Endothelial cell of umbilical vein (primary cell): ENCODE measurements at regions not wholly inside any gene's neighbourhood (a gene's known extent, or its start where the extent isn't known, plus 50 kb on each side); places are given as distances from the start of the nearest gene placed in this dataset.

Source experiments
- BruUV-seq: library from RNA; stranded (reverse); fragments of 400-500 nt; replicated peaks from 2 replicates; lab custom pipeline; 2021; lab: Mats Ljungman, UMichigan
- CTCF ChIA-PET: fragments of 300-600, 350-600 bp; sonication (Branson Sonifier 250); formaldehyde crosslinking; loops from one replicate; lab custom pipeline; 2021; ENCODE audit warnings: antibody characterized with exemption, inconsistent platforms; lab: Charles Lee
- POLR2A ChIA-PET: fragments of 300-600, 350-600 bp; sonication (Branson Sonifier 250); formaldehyde crosslinking; loops from one replicate; lab custom pipeline; 2021; ENCODE audit warnings: antibody characterized with exemption, inconsistent platforms; lab: Charles Lee
- DNase-seq: peaks from one replicate; pipeline ENCODE4 v3.0.0-alpha.2; 2011; ENCODE audit warnings: low read depth, low spot score
- FAIRE-seq: peaks from 2 replicates; lab custom pipeline; 2011; peaks lifted over from hg19 to GRCh38; lab: Jason Lieb, UNC
- H2AFZ ChIP-seq: 2 replicates; pipeline ENCODE4 v1.6.0; 2012; ENCODE audit warnings: low read depth, low read length, control low read depth, inconsistent platforms
- H3K27ac ChIP-seq: 2 replicates; pipeline ENCODE4 v1.5.1; 2011; ENCODE audit warnings: low read depth, mild to moderate bottlenecking, control low read depth, low read length, moderate library complexity; ENCODE audit not compliant: insufficient read depth
- H3K27me3 ChIP-seq, 2 experiments: 2 replicates each; pipeline versions ENCODE4 v1.6.0 to v1.6.1; 2011; ENCODE audit warnings: low read length in 2 of 2, mixed read lengths in 1 of 2; ENCODE audit not compliant: control insufficient read depth in 2 of 2, insufficient read depth in 2 of 2
- H3K36me3 ChIP-seq, 2 experiments: 2 replicates in 1 of 2; 3 replicates in 1 of 2; pipeline ENCODE4 v1.5.1; 2011; ENCODE audit warnings: low read length in 2 of 2, mild to moderate bottlenecking in 1 of 2, moderate library complexity in 1 of 2; ENCODE audit not compliant: control insufficient read depth in 2 of 2, insufficient read depth in 2 of 2; ENCODE audit errors: extremely low read depth in 1 of 2
- H3K4me1 ChIP-seq: 3 replicates; pipeline ENCODE4 v1.5.1; 2011; ENCODE audit warnings: mild to moderate bottlenecking, low read length; ENCODE audit not compliant: control insufficient read depth, insufficient read depth; ENCODE audit errors: extremely low read depth
- H3K4me2 ChIP-seq: 2 replicates; pipeline ENCODE4 v1.6.1; 2011; ENCODE audit warnings: low read length, control low read depth, mixed read lengths; ENCODE audit not compliant: insufficient read depth
- H3K4me3 ChIP-seq, 3 experiments: fragments of 200-600 bp in 1 of 3; sonication (generic), shearing (Covaris generic) in 1 of 3; replicated peaks in 1 of 3; 2 replicates each; pipeline ENCODE4 v1.5.1; 2011 to 2016; ENCODE audit warnings: control low read depth in 3 of 3, low read length in 3 of 3, mild to moderate bottlenecking in 2 of 3, inconsistent platforms in 1 of 3, low read depth in 1 of 3, moderate library complexity in 1 of 3; ENCODE audit not compliant: insufficient read depth in 1 of 3
- H3K79me2 ChIP-seq: 2 replicates; pipeline ENCODE4 v1.6.0; 2012; ENCODE audit warnings: low read length, inconsistent platforms; ENCODE audit not compliant: control insufficient read depth, insufficient read depth
- H3K9ac ChIP-seq: replicated peaks from 2 replicates; pipeline ENCODE3; 2011; ENCODE audit warnings: low read length, control low read depth; ENCODE audit not compliant: insufficient read depth; ENCODE audit errors: extremely low read depth
- H3K9me1 ChIP-seq: replicated peaks from 3 replicates; pipeline ENCODE4 v1.6.0; 2011; ENCODE audit warnings: mild to moderate bottlenecking, low read length; ENCODE audit not compliant: control insufficient read depth, insufficient read depth; ENCODE audit errors: extremely low read depth
- H3K9me3 ChIP-seq: replicated peaks from 2 replicates; pipeline ENCODE4 v1.5.1; 2012; ENCODE audit warnings: low read length, inconsistent platforms; ENCODE audit not compliant: control insufficient read depth, insufficient read depth
- H4K20me1 ChIP-seq: replicated peaks from 2 replicates; pipeline ENCODE3; 2011; ENCODE audit warnings: mild to moderate bottlenecking, low read length; ENCODE audit not compliant: control insufficient read depth, insufficient read depth; ENCODE audit errors: extremely low read depth
- CTCF ChIP-seq, 2 donors: IDR thresholded peaks; 1 replicate in 1 of 2; 2 replicates in 1 of 2; pipeline ENCODE4 v1.5.1; 2011; ENCODE audit warnings: low read length in 2 of 2, mild to moderate bottlenecking in 2 of 2, moderate library complexity in 2 of 2, control low read depth in 1 of 2, inconsistent platforms in 1 of 2, low read depth in 1 of 2; ENCODE audit not compliant: insufficient read depth in 1 of 2; ENCODE audit errors: extremely low read depth in 1 of 2
- EZH2 ChIP-seq: IDR thresholded peaks from 2 replicates; pipeline ENCODE4 v1.6.1; 2012; ENCODE audit warnings: borderline replicate concordance, low read depth, mild to moderate bottlenecking, moderate library complexity, low read length, inconsistent platforms; ENCODE audit not compliant: severe bottlenecking
- FOS ChIP-seq: IDR thresholded peaks from 2 replicates; pipeline ENCODE4 v1.6.1; 2011; ENCODE audit warnings: mild to moderate bottlenecking, low read length, moderate library complexity, borderline replicate concordance; ENCODE audit not compliant: insufficient read depth
- POLR2AphosphoS5 ChIP-seq: IDR thresholded peaks from 2 replicates; pipeline ENCODE4 v1.6.1; 2012; ENCODE audit warnings: low read depth, mild to moderate bottlenecking, control low read depth, low read length, moderate library complexity; ENCODE audit not compliant: insufficient read depth
- dilution Hi-C: fragments of 300-500 bp; cut with MboI; formaldehyde crosslinking; loops from one replicate; pipeline ENCODE4 v1.15.0; 2019; ENCODE audit warnings: low sequenced_read_pairs; ENCODE audit not compliant: extremely low pct_ligation_motif_present
- intact Hi-C: fragments of 100-400 bp; cut with micrococcal nuclease; formaldehyde crosslinking; loops from one replicate; pipeline ENCODE4 v1.10.0; 2022

- peaks cover 3% of the 10 kb centered on the region for H3K4me1 ChIP-seq
- intact Hi-C loops (no loop called here), dilution Hi-C loops (no loop called here)
- H3K36me3 ChIP-seq: no peaks in the 10 kb centered on the region
- no peak overlapping the region for H3K4me2 ChIP-seq
- H3K27ac ChIP-seq: no peak overlapping the region
- no peaks in the 10 kb centered on the region for H3K9me1 ChIP-seq
- POLR2A ChIA-PET: no interaction called here
- no peaks in the 10 kb centered on the region for H3K9me3 ChIP-seq
- CTCF ChIA-PET: interaction anchor here (1.4 kb wide), 1 partner anchor 347 kb away, joined by 3 read pairs; no protein-coding TSS in a partner anchor
- no peak for TF ChIP-seq POLR2AphosphoS5
- no peaks in the 10 kb centered on the region for H3K79me2 ChIP-seq
- no peak overlapping the region for H3K9ac ChIP-seq
- H2AFZ ChIP-seq: no peak overlapping the region
- no peak for DNase-seq
- no peak overlapping the region for H3K4me3 ChIP-seq
- no peaks in the 10 kb centered on the region for H4K20me1 ChIP-seq
- no peaks in the 10 kb centered on the region for H3K27me3 ChIP-seq
- no TSS peak for BruUV-seq
- FAIRE-seq: no peak
Measured at GRCh38 chr3:152177757-152178156, 91.0 kb upstream of the MBNL1 start.

- TF ChIP-seq FOS: no peak
- peak; percentile 53 to 63 for TF ChIP-seq CTCF (IDR thresholded peaks at IDR 0.05; ENCODE audit: extremely low read depth in 1 of 2, insufficient read depth in 1 of 2, low read depth in 1 of 2, low read length in 2 of 2)
- no peak for TF ChIP-seq EZH2
- Histone ChIP-seq H3K36me3 (no peaks in the 10 kb centered on the region), H4K20me1 (no peaks in the 10 kb centered on the region), H3K9me1 (no peaks in the 10 kb centered on the region), H2AFZ (no peak overlapping the region), H3K9ac (no peak overlapping the region), H3K9me3 (no peaks in the 10 kb centered on the region), H3K27ac (no peak overlapping the region), H3K4me3 (no peak overlapping the region), H3K27me3 (no peaks in the 10 kb centered on the region), H3K4me2 (no peak overlapping the region), H3K79me2 (no peaks in the 10 kb centered on the region), H3K4me1 (no peaks in the 10 kb centered on the region)
- peak; percentile 73 for FAIRE-seq
- peak; percentile 56 for DNase-seq
- ChIA-PET POLR2A (no interaction called here), CTCF (interaction anchor here (0.6 to 2.0 kb wide), 18 partner anchors 8 to 391 kb away, joined by 3 to 25 read pairs (median 4); partner anchors contain the start of gene MBNL1)
- intact Hi-C loops: loop anchor here (1.0 kb wide), 2 partner anchors 85 to 261 kb away; partner anchors contain the start of gene MBNL1
- no TSS peak for BruUV-seq
- dilution Hi-C loops: no loop called here
Measured at GRCh38 chr3:152183473-152183872, 85.3 kb upstream of the MBNL1 start.
